Ishikawa (cell line): ENCODE measurements at regions not wholly inside any gene's neighbourhood (a gene's known extent, or its start where the extent isn't known, plus 50 kb on each side); places are given as distances from the start of the nearest gene placed in this dataset.

Experiments used
- CEBPB ChIP-seq: IDR thresholded peaks from 2 replicates; pipeline ENCODE4 v1.6.1; 2012
- EP300 ChIP-seq: IDR thresholded peaks from 2 replicates; pipeline ENCODE4 v1.6.1; 2012; ENCODE audit warnings: borderline replicate concordance
- FOXM1 ChIP-seq: IDR thresholded peaks from 2 replicates; pipeline ENCODE4 v1.6.1; 2012; ENCODE audit warnings: low read depth, borderline replicate concordance
- RAD21 ChIP-seq: IDR thresholded peaks from 2 replicates; pipeline ENCODE4 v1.6.1; 2012; ENCODE audit warnings: low read depth
- TAF1 ChIP-seq: IDR thresholded peaks from 2 replicates; pipeline ENCODE4 v1.6.1; 2012; ENCODE audit warnings: low read depth, mild to moderate bottlenecking
- TCF12 ChIP-seq: IDR thresholded peaks from 2 replicates; pipeline ENCODE4 v1.6.1; 2012; ENCODE audit warnings: low read depth
- TEAD4 ChIP-seq: IDR thresholded peaks from 2 replicates; pipeline ENCODE4 v1.6.1; 2012
- YY1 ChIP-seq: IDR thresholded peaks from 2 replicates; pipeline ENCODE4 v1.6.1; 2012; ENCODE audit warnings: low read depth
- ZBTB7A ChIP-seq: IDR thresholded peaks from 2 replicates; pipeline ENCODE4 v1.6.1; 2012; ENCODE audit warnings: low read depth
- TF ChIP-seq, protein P1 (sequence below): IDR thresholded peaks from 2 replicates; pipeline ENCODE4 v1.6.1; 2012
- TF ChIP-seq, protein P2 (sequence below): IDR thresholded peaks from 2 replicates; pipeline ENCODE4 v1.6.1; 2012; ENCODE audit warnings: low read depth, mild to moderate bottlenecking

DNA sequence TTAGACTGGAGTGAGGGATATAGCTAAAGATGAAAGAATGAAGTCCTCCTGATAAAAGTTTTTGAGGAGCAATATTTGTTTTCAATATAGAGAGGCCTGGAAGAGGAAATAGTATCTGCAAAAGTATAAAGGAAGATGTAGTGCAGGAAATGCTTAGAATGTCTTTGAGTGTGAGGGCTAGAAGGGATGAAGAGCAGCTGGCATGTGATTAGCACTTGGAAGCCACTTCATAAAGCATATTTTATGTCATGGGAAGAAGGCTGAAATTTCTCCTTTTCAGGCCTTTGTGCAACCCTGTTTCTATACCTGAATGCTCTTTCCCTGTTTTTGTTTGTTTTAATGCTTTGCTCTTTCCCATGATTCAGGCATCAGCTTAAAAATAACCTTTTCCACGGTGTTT, 323.3 kb upstream of the DEPDC1 start:
- TF ChIP-seq, protein P1, sequence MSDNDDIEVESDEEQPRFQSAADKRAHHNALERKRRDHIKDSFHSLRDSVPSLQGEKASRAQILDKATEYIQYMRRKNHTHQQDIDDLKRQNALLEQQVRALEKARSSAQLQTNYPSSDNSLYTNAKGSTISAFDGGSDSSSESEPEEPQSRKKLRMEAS = no peak
- TF ChIP-seq FOXM1 (no peak), EP300 (no peak), YY1 (no peak), CEBPB (no peak), RAD21 (no peak), TEAD4 (no peak), TCF12 (no peak), TAF1 (no peak), ZBTB7A (no peak)
- TF ChIP-seq, protein P2, sequence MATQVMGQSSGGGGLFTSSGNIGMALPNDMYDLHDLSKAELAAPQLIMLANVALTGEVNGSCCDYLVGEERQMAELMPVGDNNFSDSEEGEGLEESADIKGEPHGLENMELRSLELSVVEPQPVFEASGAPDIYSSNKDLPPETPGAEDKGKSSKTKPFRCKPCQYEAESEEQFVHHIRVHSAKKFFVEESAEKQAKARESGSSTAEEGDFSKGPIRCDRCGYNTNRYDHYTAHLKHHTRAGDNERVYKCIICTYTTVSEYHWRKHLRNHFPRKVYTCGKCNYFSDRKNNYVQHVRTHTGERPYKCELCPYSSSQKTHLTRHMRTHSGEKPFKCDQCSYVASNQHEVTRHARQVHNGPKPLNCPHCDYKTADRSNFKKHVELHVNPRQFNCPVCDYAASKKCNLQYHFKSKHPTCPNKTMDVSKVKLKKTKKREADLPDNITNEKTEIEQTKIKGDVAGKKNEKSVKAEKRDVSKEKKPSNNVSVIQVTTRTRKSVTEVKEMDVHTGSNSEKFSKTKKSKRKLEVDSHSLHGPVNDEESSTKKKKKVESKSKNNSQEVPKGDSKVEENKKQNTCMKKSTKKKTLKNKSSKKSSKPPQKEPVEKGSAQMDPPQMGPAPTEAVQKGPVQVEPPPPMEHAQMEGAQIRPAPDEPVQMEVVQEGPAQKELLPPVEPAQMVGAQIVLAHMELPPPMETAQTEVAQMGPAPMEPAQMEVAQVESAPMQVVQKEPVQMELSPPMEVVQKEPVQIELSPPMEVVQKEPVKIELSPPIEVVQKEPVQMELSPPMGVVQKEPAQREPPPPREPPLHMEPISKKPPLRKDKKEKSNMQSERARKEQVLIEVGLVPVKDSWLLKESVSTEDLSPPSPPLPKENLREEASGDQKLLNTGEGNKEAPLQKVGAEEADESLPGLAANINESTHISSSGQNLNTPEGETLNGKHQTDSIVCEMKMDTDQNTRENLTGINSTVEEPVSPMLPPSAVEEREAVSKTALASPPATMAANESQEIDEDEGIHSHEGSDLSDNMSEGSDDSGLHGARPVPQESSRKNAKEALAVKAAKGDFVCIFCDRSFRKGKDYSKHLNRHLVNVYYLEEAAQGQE = no peak
